Mesendoderm (in vitro differentiated cells): ENCODE measurements at regions not wholly inside any gene's neighbourhood (a gene's known extent, or its start where the extent isn't known, plus 50 kb on each side); places are given as distances from the start of the nearest gene placed in this dataset.

ENCODE experiments used
- DNase-seq: peaks from one replicate; pipeline ENCODE4 v3.0.0; 2013
- H2AK5ac ChIP-seq: 2 replicates; pipeline ENCODE4 v1.6.1; 2013; ENCODE audit warnings: low read length, inconsistent platforms
- H2BK120ac ChIP-seq: 2 replicates; pipeline ENCODE4 v1.6.1; 2013; ENCODE audit warnings: low read depth, mild to moderate bottlenecking, low read length, moderate library complexity, mixed read lengths
- H2BK15ac ChIP-seq: replicated peaks from 2 replicates; pipeline ENCODE4 v1.6.1; 2013; ENCODE audit warnings: low read depth, mild to moderate bottlenecking, moderate library complexity
- H2BK5ac ChIP-seq: 2 replicates; pipeline ENCODE4 v1.6.1; 2013; ENCODE audit warnings: low read length, inconsistent platforms
- H3K18ac ChIP-seq: 2 replicates; pipeline ENCODE4 v1.6.1; 2013; ENCODE audit warnings: mild to moderate bottlenecking, low read length, mixed read lengths
- H3K23ac ChIP-seq: one replicate; pipeline ENCODE4 v1.6.1; 2013; ENCODE audit warnings: low read length
- H3K27ac ChIP-seq: 2 replicates; pipeline ENCODE4 v1.5.1; 2013; ENCODE audit warnings: low read depth, mild to moderate bottlenecking, inconsistent platforms, low read length, moderate library complexity
- H3K27me3 ChIP-seq: 2 replicates; pipeline ENCODE4 v1.6.1; 2013; ENCODE audit warnings: low read length, control low read depth, mild to moderate bottlenecking, inconsistent platforms; ENCODE audit not compliant: insufficient read depth, poor library complexity
- H3K36me3 ChIP-seq: 2 replicates; pipeline ENCODE4 v1.6.1; 2013; ENCODE audit warnings: low read length, inconsistent platforms; ENCODE audit not compliant: control insufficient read depth, insufficient read depth
- H3K4ac ChIP-seq: one replicate; pipeline ENCODE4 v1.6.1; 2013; ENCODE audit warnings: low read depth, mild to moderate bottlenecking, low read length, moderate library complexity
- H3K4me1 ChIP-seq: 2 replicates; pipeline ENCODE4 v1.6.1; 2013; ENCODE audit warnings: low read depth, low read length, inconsistent platforms; ENCODE audit not compliant: control insufficient read depth
- H3K4me2 ChIP-seq: 2 replicates; pipeline ENCODE4 v1.6.1; 2013; ENCODE audit warnings: low read length
- H3K4me3 ChIP-seq: 2 replicates; pipeline ENCODE4 v1.5.1; 2013; ENCODE audit warnings: mild to moderate bottlenecking, low read length
- H3K56ac ChIP-seq: one replicate; pipeline ENCODE4 v1.6.1; 2013; ENCODE audit warnings: low read length
- H3K79me1 ChIP-seq: 2 replicates; pipeline ENCODE4 v1.6.1; 2013; ENCODE audit warnings: low read length, inconsistent platforms
- H3K79me2 ChIP-seq: 2 replicates; pipeline ENCODE4 v1.6.1; 2013; ENCODE audit warnings: mild to moderate bottlenecking, low read length; ENCODE audit not compliant: control insufficient read depth, insufficient read depth
- H3K9ac ChIP-seq: 2 replicates; pipeline ENCODE4 v1.6.1; 2013; ENCODE audit warnings: low read length, inconsistent platforms
- H4K5ac ChIP-seq: one replicate; pipeline ENCODE4 v1.6.1; 2013; ENCODE audit warnings: low read length
- H4K8ac ChIP-seq: one replicate; pipeline ENCODE4 v1.6.1; 2013; ENCODE audit warnings: low read depth, mild to moderate bottlenecking, control low read depth, low read length, moderate library complexity
- WGBS: extraction: QIAGEN DNeasy Blood & Tissue Kit; methylation state at CpG from one replicate; pipeline ENCODE4 v1.1.7; 2013; ENCODE audit warnings: low lambda C conversion rate, missing lambda C conversion rate; ENCODE audit not compliant: insufficient coverage; ENCODE audit errors: extremely low coverage; 5-methylcytosine and 5-hydroxymethylcytosine counted together

DNA sequence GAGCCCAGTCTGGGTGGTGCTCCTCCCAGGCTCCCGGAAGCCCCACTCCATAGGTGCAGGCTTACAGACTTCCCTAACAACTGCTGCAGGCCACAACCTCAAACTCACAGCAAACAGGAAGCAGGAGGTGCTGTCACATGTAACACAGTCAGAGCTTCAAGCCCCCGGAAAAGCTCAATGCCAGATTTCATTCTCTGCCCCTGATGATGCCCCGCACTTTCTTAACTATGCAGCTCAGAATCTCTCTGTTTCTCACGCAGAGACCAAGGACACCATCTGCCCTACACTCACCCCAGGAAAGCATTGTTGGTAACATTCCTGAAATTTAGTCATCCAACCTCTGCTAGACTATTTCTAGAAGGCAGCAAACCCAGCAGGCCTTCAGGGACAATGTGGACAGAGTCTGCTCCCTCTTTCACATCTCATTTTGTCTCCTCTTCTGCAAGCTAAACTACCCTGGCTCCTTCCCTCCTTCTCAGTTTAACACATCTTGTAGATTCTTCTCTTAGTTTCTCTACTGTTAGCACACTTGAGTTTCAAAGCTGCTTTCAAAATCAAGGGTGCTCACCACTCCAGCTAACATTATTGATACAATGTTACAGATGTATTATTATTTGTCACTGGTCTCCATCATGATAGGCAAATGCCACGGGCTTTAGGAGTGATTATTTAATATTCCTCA lies 162.5 kb downstream of the KCTD12 start:
- Histone ChIP-seq H3K4me3 (no peak overlapping the region), H3K27ac (no peak overlapping the region), H3K4ac (no peak overlapping the region), H2AK5ac (no peak overlapping the region), H3K23ac (no peak overlapping the region), H3K4me2 (no peak overlapping the region), H2BK5ac (no peak overlapping the region), H3K4me1 (peaks cover 2% of the 10 kb centered on the region), H4K5ac (no peak overlapping the region), H4K8ac (no peak overlapping the region), H2BK120ac (no peak overlapping the region), H3K56ac (peak overlapping the region; percentile 12), H3K79me2 (no peaks in the 10 kb centered on the region), H3K79me1 (no peaks in the 10 kb centered on the region), H3K36me3 (no peaks in the 10 kb centered on the region), H2BK15ac (no peak overlapping the region), H3K18ac (no peak overlapping the region), H3K9ac (no peak overlapping the region), H3K27me3 (no peaks in the 10 kb centered on the region)
- no CpG with 5 or more reads among the region's 5 CpGs for WGBS
- DNase-seq = peak; percentile 83

DNA sequence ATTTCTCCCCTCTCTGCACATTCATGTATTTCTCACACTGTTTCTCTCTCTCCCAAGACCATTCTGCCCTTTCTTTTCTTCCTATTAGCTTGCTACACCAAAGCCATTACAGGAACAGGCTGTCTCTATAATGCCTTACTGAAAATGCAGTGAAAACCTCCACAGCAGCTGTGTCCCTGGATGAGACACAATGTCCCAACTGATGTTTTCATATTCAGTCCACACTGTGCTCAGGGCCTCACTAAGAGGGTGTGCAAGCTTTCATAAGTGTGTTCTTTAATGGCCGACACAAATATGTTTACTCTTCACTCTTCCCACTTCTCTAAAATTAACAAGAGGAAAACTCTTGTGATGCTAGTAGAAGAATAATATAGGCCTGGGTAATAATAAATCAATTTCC lies 163.4 kb downstream of the KCTD12 start:
- no peak overlapping the region for H3K18ac ChIP-seq
- no peak overlapping the region for H2BK5ac ChIP-seq
- no peaks in the 10 kb centered on the region for H3K36me3 ChIP-seq
- H3K4me1 ChIP-seq = peaks cover 2% of the 10 kb centered on the region
- H3K56ac ChIP-seq = no peak overlapping the region
- H3K23ac ChIP-seq = no peak overlapping the region
- no peak overlapping the region for H4K8ac ChIP-seq
- H3K79me2 ChIP-seq = no peaks in the 10 kb centered on the region
- no peak overlapping the region for H3K4me3 ChIP-seq
- H2BK15ac ChIP-seq = no peak overlapping the region
- no peak overlapping the region for H2BK120ac ChIP-seq
- no peaks in the 10 kb centered on the region for H3K27me3 ChIP-seq
- no peak overlapping the region for H4K5ac ChIP-seq
- no peak for DNase-seq
- no peak overlapping the region for H3K9ac ChIP-seq
- no CpG with 5 or more reads among the region's 1 CpG for WGBS
- no peak overlapping the region for H3K27ac ChIP-seq
- H3K79me1 ChIP-seq = no peaks in the 10 kb centered on the region
- no peak overlapping the region for H2AK5ac ChIP-seq
- H3K4me2 ChIP-seq = no peak overlapping the region
- H3K4ac ChIP-seq = no peak overlapping the region

- WGBS = no CpG with 5 or more reads among the region's 1 CpG
- Histone ChIP-seq H3K4ac (no peak overlapping the region), H3K27me3 (no peaks in the 10 kb centered on the region), H3K18ac (no peak overlapping the region), H3K27ac (no peak overlapping the region), H3K9ac (no peak overlapping the region), H4K8ac (no peak overlapping the region), H3K79me2 (no peaks in the 10 kb centered on the region), H4K5ac (no peak overlapping the region), H3K36me3 (no peaks in the 10 kb centered on the region), H3K56ac (no peak overlapping the region), H3K4me2 (no peak overlapping the region), H3K79me1 (no peaks in the 10 kb centered on the region), H3K23ac (no peak overlapping the region), H2BK120ac (no peak overlapping the region), H2BK5ac (no peak overlapping the region), H3K4me3 (no peak overlapping the region), H2BK15ac (no peak overlapping the region), H2AK5ac (no peak overlapping the region), H3K4me1 (peaks cover 2% of the 10 kb centered on the region)
- no peak for DNase-seq
These were observed 165.4 kb downstream of the KCTD12 start for GRCh38 chr13:76720821-76721220.

GRCh38 chr13:76720416-76720815 lies 165.8 kb downstream of the KCTD12 start:
- no peaks in the 10 kb centered on the region for H3K79me2 ChIP-seq
- no peak overlapping the region for H4K8ac ChIP-seq
- WGBS = no CpG with 5 or more reads among the region's 1 CpG
- H4K5ac ChIP-seq = no peak overlapping the region
- no peak overlapping the region for H2BK120ac ChIP-seq
- H3K79me1 ChIP-seq = no peaks in the 10 kb centered on the region
- no peak overlapping the region for H3K4ac ChIP-seq
- no peaks in the 10 kb centered on the region for H3K27me3 ChIP-seq
- H3K23ac ChIP-seq = no peak overlapping the region
- DNase-seq = no peak
- no peak overlapping the region for H2BK5ac ChIP-seq
- H2BK15ac ChIP-seq = no peak overlapping the region
- H3K18ac ChIP-seq = no peak overlapping the region
- H3K4me1 ChIP-seq = peaks cover 2% of the 10 kb centered on the region
- no peak overlapping the region for H3K9ac ChIP-seq
- no peaks in the 10 kb centered on the region for H3K36me3 ChIP-seq
- no peak overlapping the region for H3K4me3 ChIP-seq
- H2AK5ac ChIP-seq = no peak overlapping the region
- no peak overlapping the region for H3K56ac ChIP-seq
- no peak overlapping the region for H3K27ac ChIP-seq
- H3K4me2 ChIP-seq = no peak overlapping the region

DNA sequence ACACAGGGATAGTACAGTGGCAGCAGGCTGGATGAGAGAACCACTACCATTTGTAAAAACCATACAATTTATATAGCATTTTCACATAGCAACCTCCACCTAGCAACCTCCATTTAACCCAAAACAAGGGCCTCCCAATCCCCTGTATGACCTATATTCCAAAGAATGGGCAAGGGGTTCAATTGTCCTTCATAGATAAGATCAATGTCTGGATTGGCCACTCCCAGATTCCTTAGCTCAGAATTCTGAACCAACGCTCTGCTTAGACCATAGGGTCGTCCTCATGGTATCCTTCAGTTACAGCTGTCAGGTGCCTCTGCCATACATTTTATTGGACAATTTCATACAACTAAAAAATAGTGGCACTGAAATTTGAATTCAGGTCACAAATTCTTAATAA lies 166.2 kb downstream of the KCTD12 start:
- Histone ChIP-seq H2AK5ac (no peak overlapping the region), H2BK5ac (no peak overlapping the region), H3K4me3 (no peak overlapping the region), H2BK120ac (no peak overlapping the region), H3K56ac (no peak overlapping the region), H2BK15ac (no peak overlapping the region), H3K4me1 (peaks cover 2% of the 10 kb centered on the region), H3K27ac (no peak overlapping the region), H3K9ac (no peak overlapping the region), H3K23ac (no peak overlapping the region), H3K79me1 (no peaks in the 10 kb centered on the region), H3K27me3 (no peaks in the 10 kb centered on the region), H4K8ac (no peak overlapping the region), H3K18ac (no peak overlapping the region), H3K36me3 (no peaks in the 10 kb centered on the region), H3K4me2 (no peak overlapping the region), H3K4ac (no peak overlapping the region), H3K79me2 (no peaks in the 10 kb centered on the region), H4K5ac (no peak overlapping the region)
- no CpG with 5 or more reads among the region's 2 CpGs for WGBS
- peak; percentile 67 for DNase-seq

DNA sequence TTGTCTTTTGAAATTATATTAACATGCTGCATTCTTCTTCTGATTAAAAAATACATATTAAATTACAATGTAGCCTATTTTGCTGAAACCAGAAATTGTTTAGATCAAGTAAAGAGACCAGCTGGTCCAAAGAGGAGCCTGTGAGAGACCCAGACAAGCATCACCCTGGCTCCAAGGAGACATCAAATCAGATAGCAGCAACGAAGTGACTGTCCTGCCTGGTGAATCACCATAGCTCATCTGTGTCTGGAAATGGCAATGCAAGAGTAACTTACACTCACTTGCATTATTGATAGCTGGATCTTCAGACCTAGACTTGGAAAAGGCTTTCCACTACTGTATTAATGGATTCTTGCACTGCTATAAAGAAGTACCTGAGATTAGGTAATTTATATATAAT lies 169.1 kb downstream of the KCTD12 start:
- no peaks in the 10 kb centered on the region for H3K4me1 ChIP-seq
- no CpG with 5 or more reads among the region's 1 CpG for WGBS

More for the DNA sequence above, 169.1 kb downstream of the KCTD12 start:
- H2AK5ac ChIP-seq = no peak overlapping the region
- H3K18ac ChIP-seq = no peak overlapping the region
- no peaks in the 10 kb centered on the region for H3K36me3 ChIP-seq
- no peak overlapping the region for H3K23ac ChIP-seq
- no peak for DNase-seq
- no peak overlapping the region for H3K4me3 ChIP-seq
- no peaks in the 10 kb centered on the region for H3K79me1 ChIP-seq
- H4K5ac ChIP-seq = no peak overlapping the region
- H3K4ac ChIP-seq = no peak overlapping the region
- H3K27me3 ChIP-seq = no peaks in the 10 kb centered on the region
- no peak overlapping the region for H3K9ac ChIP-seq
- no peak overlapping the region for H2BK120ac ChIP-seq
- H3K4me2 ChIP-seq = no peak overlapping the region
- H2BK15ac ChIP-seq = no peak overlapping the region
- H3K79me2 ChIP-seq = no peaks in the 10 kb centered on the region
- no peak overlapping the region for H3K56ac ChIP-seq
- H3K27ac ChIP-seq = no peak overlapping the region
- no peak overlapping the region for H4K8ac ChIP-seq
- H2BK5ac ChIP-seq = no peak overlapping the region
